A673 (cell line): ENCODE measurements at regions not wholly inside any gene's neighbourhood (a gene's known extent, or its start where the extent isn't known, plus 50 kb on each side); places are given as distances from the start of the nearest gene placed in this dataset.

Experiments
- EZH2 ChIP-seq: fragments of 200-600 bp; sonication (generic); IDR thresholded peaks from 2 replicates; pipeline ENCODE4 v1.6.1; 2017; ENCODE audit warnings: borderline replicate concordance, low read depth, mild to moderate bottlenecking, mixed read lengths, antibody characterized with exemption, low read length; ENCODE audit not compliant: poor library complexity, severe bottlenecking
- TF ChIP-seq, protein P1 (sequence below): fragments of 300-800, 200-600 bp; sonication (generic); conservative IDR thresholded peaks from 2 replicates; pipeline ENCODE4 v1.5.1; 2017; ENCODE audit warnings: low read depth, mild to moderate bottlenecking, antibody characterized with exemption, low read length, moderate library complexity, mixed read lengths

- no peak for TF ChIP-seq EZH2
- TF ChIP-seq, protein P1, sequence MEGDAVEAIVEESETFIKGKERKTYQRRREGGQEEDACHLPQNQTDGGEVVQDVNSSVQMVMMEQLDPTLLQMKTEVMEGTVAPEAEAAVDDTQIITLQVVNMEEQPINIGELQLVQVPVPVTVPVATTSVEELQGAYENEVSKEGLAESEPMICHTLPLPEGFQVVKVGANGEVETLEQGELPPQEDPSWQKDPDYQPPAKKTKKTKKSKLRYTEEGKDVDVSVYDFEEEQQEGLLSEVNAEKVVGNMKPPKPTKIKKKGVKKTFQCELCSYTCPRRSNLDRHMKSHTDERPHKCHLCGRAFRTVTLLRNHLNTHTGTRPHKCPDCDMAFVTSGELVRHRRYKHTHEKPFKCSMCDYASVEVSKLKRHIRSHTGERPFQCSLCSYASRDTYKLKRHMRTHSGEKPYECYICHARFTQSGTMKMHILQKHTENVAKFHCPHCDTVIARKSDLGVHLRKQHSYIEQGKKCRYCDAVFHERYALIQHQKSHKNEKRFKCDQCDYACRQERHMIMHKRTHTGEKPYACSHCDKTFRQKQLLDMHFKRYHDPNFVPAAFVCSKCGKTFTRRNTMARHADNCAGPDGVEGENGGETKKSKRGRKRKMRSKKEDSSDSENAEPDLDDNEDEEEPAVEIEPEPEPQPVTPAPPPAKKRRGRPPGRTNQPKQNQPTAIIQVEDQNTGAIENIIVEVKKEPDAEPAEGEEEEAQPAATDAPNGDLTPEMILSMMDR = no peak
Observed at GRCh38 chr4:148965080-148965479, 522.9 kb upstream of the NR3C2 start.
